Eye (tissue), 1 donor: ENCODE measurements at regions not wholly inside any gene's neighbourhood (a gene's known extent, or its start where the extent isn't known, plus 50 kb on each side); places are given as distances from the start of the nearest gene placed in this dataset.
A peak's percentile ranks its signal among the peaks of the same experiment; 100 is the strongest.

Experiments used
- DNase-seq: peaks from one replicate; pipeline ENCODE4 v3.0.0-alpha.2; 2015

DNA sequence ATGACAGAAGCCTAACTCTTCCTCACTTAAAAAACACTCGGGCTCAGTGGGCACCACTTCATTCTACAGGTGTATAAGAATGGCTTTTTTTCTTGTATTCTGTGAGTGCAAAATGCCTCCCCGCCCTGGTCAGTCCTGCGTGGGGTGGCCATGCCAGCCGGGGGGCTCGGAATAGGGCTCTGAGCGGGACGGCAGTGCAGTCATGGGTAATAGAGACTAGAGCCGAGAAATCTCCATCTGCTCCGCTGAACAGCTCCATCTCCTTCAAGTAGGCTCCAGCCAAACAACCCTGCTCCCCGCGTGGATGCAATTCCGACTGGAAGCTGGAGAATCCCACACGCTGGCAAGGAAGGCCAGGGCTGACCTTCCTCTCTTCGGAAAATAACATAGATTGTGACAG is 317.0 kb upstream of the IRX4 start:
- no peak for DNase-seq

DNA sequence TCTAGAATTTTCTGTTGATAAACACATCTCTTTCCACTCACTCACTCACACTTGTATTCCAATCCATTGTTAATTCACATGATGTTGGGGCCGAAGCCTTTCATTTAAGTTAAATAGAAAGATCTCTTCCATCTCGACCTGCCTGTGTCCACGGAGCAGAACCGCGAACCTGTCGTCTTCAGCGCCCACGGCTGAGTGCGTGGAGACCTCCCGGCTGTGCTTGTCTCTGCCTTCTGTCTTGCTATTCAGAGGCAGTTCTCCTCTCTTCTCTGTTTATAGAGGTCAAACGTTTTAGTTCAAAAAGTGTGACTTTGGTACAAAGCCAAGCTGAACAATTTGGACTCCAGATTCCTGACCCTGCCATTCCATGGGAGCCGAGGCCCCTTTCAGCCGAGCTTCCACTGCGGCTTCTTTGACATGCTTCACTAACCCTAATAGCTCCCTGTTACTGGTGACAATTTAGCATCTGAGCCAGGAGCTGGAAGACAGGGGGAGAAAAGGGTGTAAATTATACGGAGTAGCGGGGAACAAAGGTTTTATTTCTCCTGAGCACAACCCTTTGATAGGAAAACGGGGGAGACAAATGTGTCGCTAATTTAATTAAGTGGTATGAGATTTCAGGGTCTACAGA is 314.4 kb upstream of the IRX4 start:
- peak; percentile 75 for DNase-seq

DNA sequence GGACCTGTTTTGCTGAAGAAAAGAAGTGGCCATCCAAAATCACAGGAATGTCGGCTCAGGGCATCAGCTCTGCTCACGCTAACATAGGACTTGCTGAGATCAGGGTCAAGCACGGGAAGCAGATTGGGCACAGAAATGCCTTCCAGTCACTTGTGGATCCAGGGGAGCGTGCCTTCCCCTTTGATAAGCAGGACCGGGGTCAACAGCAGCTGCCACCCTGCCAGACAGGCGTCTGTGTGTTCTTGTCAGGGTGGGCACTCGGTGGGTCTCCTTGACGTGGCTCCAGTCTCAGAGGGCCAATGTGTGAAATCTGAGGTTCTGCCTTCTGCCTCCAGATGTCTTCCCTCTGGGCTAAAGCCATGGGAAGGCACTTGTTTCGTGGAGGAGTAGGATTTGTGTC is 313.7 kb upstream of the IRX4 start:
- no peak for DNase-seq

DNA sequence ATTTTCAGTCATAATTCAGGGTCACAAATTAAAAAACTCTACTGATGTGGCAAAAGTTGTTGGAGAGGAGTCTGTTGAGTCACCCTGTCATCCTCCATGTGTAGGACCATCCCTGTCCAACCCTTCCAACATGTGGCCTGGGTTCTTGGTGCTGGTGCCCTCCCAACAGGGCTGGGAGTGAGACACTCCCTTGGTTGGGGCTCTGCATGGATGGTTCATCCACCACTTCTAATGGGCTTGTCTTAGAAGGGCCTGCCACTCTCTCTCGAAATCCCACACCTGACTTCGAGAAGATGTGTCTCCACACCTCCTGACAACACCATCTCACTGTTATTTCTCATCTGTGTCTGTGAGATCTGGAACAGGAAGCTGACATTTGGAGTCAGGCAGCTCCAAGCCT is 312.2 kb upstream of the IRX4 start:
- no peak for DNase-seq

DNA sequence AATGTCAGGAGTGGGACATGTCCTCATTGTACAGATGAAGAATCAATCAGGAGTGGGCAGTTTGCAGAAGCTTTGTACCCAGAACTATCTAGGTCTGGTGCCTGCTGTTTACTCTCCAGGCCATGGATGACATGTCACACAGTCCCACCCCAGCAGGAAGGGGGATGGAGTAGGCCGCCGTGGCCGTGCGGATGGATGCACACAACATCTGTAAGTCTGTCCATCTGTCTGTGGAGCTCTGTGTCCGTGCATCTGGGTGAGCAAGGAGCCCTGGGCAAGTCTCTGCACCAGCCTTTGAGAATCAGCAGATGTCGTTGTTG is 311.5 kb upstream of the IRX4 start:
- DNase-seq: no peak

DNA sequence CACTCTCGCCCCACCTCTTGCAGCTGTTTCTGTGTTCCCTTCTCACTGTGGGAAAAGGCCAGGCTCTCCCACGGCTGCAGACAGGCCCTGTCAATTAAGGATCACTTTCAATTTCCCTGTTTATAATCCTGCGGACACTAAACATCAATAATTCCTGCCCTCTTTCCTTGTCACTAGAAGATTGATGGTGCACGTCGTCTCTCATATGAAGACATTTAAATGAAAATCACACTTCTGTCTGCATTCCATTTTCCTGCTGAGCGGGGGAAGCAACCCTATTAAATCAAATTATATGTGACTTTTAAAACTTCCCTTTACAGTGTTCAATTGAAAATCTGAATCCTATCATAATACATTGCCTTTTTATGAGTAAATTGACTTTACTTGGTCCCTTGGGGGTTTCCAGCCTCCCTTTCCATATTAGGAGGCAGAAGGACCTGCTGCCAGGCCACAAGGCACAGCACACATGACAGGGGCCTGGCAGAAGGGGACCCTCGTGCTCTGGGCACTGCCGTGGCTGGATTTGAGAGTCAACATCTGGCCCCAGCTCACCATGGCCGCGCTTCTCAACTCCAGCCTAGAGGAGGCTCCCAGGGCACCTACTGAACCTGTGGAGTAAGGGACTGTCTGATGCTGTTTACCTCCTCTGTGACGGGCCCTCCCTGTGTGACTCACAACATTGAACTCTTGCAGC is 311.0 kb upstream of the IRX4 start:
- DNase-seq: no peak

DNA sequence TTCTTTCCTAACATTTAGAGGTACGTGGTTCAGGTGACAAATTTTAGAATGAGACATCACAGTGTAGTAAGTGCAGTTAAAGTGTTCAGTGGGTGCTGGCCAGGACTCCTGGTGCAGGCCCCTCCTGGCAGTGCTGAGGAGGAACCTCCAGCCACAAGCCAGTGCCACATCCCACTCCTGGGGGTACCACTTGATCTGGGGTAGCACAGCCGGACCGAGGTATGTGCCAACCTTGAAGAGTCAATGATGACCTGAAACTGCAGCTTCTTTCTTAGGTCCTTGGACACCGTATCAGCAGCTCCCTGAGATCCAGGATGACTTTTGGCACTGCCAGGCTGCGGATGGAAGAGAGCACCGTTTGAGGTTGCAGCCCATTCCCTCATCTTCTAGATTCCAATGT is 310.4 kb upstream of the IRX4 start:
- no peak for DNase-seq

DNA sequence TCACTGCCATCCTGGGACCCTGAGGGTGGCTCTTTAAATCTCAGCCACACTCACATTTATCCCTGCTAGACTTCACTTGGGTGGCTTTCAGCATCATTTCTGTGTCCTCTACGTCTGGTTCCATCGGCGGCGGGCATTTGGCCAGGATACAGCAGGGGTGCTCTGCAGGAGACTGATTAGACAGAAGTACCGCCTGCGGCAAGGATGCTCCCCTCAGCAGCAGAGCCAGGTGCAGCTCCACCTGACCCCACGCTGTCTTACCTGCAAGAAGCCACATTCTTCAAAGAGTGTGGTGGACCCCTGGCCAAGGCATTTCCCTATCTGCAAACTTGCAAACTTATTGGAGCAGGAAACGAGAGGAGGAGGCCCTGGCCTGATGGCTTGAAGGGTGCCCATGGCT is 309.8 kb upstream of the IRX4 start:
- DNase-seq: no peak

DNA sequence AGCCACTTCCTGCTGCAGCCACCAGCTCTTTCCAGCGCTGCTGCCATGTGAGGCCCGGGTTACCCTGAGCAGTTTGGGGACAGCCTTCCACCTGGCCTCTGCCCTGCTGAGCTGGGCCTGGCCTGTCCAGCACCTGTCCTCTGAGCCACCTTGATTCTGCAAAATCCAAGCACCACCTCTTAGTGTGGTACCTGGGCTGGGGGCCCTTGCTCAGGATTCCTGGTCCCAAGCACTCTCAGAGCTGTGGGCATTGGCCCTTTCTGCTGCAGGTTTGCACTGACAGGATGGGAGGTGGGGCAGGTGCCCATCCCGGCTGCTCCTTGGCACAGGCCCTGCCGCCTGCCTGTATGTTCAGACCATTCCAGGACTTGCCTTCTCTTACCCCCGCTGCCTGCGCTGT is 309.2 kb upstream of the IRX4 start:
- DNase-seq: no peak

DNA sequence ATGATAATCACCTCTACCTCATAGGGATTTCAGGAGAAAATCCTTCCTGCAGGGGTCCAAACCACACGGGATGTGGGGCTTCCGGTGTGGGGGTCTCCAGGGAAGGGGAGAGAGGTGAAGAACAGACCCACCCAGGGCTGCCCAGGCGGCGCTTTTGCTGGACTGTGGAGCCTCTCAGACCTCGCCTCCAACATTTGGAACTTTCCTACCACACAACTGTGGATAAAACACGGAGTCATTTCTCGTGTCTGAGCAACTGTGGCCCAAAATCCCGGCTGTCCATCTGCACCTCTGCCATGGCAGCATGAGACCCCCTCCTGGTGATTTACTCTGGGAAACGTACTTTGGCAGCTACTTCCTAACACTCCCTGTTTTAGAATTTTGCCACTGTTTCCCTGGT is 307.8 kb upstream of the IRX4 start:
- no peak for DNase-seq

DNA sequence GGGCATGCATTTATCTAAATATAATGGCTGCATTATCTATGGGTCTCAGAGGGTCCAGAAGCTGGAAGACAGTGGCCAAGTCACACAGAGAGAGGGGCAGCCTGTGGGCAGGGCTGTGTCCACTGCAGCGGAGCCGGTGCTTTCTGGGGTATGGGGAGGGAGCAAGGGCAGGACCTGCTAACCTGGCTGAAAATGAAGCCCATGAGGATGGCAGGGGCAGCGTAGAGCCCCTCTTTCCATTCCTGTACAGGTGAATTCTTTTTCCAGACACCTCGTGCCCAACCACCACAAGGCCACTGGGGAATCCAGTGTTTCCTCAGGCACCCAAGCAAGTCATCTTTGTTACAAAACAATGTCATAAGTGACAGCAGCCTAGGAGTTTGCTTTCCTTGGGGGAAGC is 305.9 kb upstream of the IRX4 start:
- no peak for DNase-seq

DNA sequence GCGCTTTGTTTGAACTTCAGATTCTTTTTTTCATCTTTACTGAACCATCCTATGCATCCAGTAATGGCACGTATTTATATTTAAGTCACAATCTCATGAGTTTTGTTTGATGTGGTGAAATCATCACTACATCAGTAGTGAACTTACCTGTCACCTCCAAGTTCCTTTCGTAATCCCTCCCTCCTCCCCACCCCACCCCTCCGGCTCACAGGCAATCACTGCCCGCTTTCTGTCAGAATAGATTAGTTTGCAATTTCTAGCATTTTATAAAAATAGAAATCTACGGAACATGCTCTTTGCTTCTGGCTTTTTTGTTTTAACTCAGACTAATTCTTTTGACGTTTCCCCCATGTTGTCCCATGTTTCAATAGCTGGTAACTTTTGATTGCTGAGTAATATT is 305.4 kb upstream of the IRX4 start:
- DNase-seq: no peak

DNA sequence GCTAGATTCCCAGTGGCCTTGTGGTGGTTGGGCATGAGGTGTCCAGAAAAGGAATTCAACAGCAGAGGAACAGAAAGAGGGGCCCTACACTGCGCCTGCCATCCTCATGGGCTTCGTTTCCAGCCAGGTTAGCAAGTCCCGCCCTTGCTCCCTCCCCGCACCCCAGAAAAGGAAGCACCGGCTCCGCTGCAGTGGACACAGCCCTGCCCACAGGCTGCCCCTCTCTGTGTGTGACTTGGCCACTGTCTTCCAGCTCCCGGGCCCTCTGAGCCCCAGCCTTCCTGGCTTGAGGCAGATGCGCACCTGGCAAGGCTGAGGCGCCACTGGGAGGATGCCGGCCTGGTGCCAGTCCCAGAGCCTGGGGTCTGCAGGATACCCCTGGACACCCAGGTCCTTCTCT is 305.0 kb upstream of the IRX4 start:
- no peak for DNase-seq

DNA sequence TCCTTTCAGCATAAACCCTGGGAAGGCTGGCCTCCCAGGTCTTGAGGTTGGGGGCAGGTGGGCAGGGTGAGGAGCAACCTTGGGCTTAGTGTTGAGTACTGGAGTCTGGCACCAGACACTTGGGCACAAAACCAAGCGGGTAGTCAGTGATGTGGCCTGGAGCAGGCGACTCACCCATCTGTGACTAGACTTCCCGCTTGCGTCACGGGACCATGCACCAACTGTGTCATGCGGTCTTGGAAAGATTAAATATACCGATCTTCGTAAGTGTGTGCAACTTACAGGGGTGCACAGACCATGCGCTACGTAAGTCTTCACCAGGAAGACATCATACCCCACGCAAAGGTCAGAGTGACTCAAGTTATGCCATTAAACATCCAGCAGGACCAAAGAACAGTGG is 304.4 kb upstream of the IRX4 start:
- no peak for DNase-seq

DNA sequence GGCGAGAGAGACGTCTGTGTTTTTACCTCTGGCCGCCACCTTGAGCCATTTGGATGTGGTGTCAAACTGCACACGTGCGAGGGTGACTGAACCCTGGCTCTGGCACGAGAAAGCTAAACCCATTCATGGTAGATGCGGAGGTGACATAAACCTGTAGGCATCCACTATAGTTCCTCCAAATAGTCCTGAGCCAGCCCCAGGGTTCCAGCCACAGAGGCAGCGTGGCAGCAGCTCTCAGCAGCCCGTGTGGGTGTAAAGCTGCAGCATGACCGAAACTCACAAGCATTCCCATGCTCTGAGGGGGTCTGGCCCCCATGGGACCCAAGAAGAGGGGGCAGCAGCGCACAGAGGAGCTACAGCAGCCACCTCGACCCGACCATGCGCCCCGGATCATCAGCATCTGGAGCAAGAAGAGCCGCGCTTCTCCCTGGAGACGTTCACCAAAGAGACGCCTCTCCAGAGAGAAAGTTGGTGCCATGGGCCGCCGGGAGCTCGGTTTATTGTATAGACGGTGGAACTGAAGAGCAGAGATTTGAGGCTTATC is 303.8 kb upstream of the IRX4 start:
- DNase-seq: no peak

DNA sequence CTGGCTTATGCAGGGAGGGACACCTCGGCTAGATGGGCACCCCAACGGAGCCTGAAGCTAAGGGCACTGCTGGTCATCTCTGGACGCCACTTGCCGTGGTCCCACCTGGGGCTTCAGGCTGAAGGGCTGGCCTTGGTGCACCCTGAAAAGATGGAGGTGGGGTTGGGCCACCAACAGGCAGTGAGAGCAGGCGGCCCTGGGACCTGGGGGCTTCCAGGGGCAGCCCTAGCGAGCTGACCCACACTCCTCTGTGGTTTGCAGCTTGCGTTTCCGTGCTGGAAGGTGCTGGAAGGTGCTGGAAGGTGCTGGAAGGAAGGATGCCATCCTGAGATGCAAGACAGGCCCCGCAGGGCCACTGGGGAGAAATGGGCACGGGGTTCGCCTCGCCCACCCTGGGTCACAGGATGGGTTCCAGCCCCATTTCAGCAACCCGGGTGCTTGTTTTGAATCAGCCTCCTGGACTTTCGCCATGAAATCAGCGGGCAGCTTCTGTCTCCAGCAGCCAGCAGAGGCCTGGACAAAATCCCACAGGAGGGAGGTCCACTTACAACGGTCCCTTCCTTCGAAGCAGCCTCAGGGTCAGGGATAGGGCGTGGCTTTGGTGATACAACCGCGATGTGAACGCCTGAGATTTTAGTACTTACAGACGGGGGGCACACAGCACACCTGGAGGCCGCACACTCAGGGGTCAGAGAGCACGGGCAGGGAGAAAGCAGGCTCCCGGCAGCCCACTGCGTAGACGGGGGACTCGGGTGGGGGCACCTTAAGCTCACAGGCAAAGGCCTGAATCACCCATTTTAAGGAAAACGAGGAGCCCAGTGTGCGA is 303.1 kb upstream of the IRX4 start:
- DNase-seq: no peak

DNA sequence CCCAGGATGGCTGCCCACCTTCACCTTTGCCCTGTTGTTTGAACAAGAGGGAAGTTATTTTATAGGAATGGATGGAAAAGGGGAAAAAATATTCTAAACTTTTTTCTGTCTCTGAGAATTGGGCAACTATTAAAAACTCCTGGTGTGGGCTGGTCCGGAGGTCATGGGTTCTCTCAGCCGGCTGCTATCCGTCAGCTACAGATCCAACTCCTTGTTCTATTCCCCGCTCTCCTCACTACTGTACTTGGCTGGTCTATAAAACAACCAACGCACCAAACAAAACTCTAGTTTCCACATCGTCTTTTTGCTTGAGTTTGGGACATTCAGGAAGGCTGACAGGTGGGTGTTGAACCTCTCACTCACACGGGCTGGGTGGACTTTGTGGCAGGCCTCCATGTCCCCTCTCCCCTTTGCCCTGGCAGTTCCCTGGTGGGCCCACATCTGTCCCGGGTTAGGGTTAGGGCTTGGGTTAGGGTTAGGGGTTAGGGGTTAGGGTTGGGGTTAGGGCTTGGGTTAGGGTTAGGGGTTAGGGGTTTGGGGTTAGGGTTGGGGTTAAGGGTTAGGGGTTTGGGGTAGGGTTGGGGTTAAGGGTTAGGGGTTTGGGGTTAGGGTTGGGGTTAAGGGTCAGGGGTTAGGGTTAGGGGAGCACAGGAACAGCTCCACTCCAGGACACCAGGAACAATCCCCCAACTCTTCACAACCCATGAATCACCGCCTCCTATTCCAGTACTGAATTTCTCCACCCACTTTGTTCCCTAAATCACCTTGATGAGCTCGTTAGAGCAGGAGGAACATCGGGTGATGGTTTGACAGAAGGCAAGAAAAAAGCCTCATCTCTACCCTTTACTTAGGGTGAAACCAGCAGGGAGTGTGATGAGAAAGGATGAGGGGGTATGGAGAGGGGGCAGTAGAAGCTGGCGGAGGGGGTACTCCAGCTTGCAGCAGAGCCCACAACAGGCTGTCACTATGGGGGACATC is 302.1 kb upstream of the IRX4 start:
- DNase-seq: no peak

DNA sequence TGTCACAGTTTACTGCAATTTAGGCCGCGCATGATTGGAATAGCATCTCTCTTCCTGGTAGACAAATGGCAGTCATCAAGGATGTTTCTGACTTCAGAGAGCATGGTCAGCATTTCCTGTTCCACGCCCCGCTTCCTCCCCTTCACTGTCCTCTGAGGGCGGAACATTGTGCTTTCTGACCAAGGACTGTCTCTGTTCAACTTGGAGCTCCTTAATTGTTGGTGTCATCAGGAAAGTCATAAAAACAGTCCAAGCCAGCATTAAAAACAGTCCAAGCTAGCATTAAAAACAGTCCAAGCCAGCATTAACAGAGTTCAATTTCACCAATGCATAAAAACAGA is 301.3 kb upstream of the IRX4 start:
- DNase-seq: no peak

DNA sequence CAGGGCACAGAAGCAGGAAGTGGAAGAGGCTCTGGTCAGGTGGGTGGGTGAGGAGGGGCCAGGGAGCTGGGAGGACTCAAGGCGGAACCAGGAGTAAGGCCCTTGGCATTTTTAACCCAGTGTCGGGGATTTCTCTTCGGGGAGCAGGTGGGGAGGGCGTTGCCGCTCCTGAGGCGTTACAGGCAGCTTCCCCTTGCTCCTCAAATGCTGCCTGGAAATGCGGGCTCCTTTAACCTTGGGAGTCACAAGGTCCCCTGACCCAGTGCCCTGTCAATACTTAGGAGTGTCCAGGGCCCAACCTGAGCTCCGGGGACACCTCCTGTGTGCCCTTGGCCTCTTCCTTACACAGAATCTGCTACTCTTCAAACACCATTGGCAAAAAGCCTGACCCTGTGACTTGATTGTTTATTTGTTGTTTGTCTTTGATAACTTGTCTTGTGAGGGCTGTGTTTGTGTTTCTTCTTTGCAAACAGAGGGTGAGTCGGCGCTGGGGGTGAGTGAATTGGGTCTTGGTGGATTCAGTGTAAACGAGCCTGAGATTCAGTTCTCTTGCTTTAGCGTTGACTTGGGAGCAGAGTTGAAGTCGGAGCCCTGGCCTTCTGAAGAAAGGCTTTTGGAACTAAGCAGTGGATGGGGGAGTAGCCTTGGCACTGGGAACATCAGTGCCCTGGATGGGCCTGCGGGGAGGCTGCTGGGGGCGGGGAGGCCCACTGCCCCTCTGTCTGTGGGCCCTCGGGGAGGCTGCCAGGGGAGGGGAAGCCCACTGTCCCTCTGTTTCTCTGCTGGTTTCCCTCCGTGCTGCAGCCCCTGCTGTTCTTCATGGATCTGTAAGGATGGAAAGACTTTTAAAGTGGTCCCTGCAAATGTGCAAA is 300.7 kb upstream of the IRX4 start:
- DNase-seq: no peak

DNA sequence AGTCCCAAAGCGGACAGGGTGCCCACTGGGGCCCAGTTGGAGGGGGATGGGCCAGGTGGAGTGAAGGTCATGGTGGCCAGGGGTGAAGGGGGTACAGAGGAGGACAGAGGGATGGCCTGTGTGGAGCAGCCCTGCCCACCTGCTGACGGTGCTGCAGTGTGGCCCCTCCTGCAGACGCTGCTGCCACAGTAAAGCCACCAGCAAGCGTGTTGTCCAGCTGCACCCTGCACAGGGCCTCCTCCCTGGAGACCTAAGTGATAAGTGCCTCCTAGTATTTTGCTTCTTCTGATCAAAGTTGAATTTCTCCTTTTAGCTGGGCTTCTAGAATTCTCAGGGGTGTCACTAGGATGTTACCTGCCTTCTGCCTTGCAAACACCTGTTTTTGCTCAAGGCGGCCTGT is 299.3 kb upstream of the IRX4 start:
- no peak for DNase-seq

DNA sequence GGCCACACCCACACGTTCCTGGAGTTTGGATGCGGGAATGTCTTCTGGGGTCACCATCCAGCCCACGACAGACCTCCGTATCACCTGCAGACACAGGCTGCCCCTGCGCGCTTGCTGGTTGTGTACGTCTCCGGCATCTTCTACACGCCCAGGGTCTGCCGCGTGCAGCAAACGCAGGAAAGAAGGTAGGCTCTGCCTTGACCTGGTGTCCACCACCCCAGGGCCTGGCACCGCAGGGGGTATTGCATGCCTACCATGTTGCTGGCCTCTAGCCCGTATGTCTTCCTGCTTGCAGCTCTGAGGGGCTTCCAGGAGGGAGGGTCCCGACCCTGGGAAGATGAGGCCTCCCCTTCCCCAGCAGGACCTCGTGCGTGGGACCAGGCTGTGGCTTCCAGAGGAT is 298.8 kb upstream of the IRX4 start:
- no peak for DNase-seq

DNA sequence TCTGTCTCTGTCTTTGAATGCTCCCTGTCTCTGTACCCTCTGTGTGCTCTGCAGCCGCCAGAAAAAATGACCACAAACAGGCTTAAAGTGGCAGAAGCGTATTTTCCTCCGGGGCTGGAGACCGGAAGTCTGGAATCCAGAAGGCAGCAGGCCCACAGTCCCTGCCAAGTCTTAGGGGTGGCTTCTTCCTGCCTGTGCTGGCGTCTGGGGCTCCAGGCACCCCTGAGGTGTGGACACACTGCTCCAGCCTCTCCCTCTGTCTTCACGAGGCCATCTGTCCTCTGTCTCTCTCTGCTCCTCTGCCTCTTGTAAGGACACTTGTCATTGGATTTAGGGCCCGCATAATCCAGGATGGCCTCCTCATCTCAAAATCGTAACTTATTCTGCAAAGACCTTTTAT is 298.4 kb upstream of the IRX4 start:
- no peak for DNase-seq
